ENCODE measurements at regions not wholly inside any gene's neighbourhood (a gene's known extent, or its start where the extent isn't known, plus 50 kb on each side); places are given as distances from the start of the nearest gene placed in this dataset.
"Not testable (repeated sequence)": the region's sequence is repeated elsewhere in the genome, so short reads cannot be mapped to it uniquely, and the experiment has no call there.

DNA sequence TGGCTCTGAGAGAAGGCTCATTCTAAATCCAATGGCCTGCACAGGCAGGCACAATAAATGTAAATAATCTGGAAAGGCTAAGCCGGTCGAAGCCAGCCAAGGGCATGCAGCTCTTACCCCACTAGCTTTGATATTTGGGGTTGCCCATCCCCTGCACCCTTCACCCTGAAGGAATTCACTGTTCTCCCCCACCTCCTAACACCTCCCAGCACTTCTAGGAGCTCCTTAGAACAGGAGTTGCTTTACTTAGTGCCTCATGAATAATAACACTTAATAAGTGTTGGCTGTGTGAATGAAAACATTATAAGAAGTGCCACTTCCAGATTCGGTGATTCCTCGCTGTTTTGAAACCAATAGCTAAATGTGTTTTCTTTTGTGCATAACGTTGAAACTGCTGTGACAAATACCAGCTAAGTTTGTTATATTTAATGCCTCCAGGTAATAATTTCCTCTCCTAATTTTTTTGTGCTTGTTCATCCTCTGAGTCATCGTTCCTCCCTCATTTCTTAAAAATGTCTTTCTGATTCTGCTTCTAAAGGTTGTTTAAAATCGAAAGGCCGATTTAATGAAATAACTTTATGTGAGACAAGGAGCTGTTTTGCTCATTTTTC is 458.8 kb downstream of the METTL4 start:
- no peak for DNase-seq (ENCODE audit: low spot score)

GRCh38 chr18:2114289-2114688 is 457.0 kb downstream of the METTL4 start:
- DNase-seq (ENCODE audit: low spot score): no peak

DNA sequence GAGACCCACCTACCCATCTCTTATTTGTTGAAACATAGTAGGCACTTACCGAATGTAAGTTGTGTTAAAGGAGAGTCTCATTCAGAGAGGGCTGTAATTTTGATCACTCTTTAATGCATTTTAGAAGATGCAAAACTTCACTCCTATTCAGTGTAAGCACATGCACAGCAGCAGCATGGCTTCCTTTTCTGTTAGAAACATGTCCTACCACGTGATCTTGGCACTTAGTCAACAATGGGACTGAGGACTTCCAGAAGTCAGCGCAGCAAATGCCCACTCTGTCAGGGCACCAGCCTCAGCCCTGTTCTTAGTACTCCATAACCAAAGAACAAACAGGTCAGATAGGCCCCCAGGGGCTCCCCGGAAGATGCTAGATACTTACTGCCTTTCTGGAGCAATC is 456.5 kb downstream of the METTL4 start:
- no peak for DNase-seq (ENCODE audit: low spot score)

DNA sequence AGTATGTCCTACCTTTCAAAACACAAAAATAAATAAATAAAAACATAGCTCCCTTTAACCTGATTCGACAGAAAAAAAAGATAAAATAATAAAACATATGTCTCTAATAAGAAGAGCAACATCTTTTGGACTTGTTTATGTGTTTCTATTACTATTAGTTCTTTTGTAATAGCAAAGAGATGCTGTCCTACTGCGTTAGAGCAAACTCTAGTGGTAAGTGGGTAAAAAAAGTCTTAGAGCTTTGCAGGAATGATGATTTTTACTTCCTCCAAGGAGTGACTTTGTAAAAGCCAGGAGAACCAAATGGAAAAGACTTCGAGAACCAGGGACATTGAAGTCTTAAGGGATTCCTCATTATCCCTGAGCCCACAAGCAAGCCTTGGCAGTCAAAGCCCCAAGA is 450.1 kb downstream of the METTL4 start:
- DNase-seq (ENCODE audit: low spot score): no peak

GRCh38 chr18:2123077-2123476 is 448.2 kb downstream of the METTL4 start:
- DNase-seq (ENCODE audit: low spot score): no peak

- DNase-seq (ENCODE audit: low spot score): no peak
Observed at GRCh38 chr18:2134364-2134763, 436.9 kb downstream of the METTL4 start.

GRCh38 chr18:2135309-2135708 is 436.0 kb downstream of the METTL4 start:
- no peak for DNase-seq (ENCODE audit: low spot score)

GRCh38 chr18:2138552-2138951 is 432.8 kb downstream of the METTL4 start:
- DNase-seq (ENCODE audit: low spot score): no peak

DNA sequence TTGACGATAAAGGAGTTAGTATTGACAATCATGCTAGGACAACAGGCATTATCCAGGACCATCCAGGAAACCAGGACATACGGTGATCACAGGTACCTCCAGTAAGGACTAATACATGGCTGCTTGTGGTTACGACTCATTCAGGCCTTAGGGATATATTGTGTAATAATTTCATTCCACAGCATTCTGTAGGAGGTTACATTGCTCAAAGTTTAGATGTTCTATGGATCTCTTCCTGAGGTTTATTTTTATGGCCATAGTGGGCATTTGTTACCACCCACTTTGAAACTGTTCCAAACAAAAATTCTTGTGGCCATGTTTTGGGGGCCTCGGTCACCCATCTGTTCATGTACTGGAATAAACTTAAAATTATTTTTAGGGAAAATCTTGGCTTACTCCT is 431.6 kb downstream of the METTL4 start:
- no peak for DNase-seq (ENCODE audit: low spot score)

DNA sequence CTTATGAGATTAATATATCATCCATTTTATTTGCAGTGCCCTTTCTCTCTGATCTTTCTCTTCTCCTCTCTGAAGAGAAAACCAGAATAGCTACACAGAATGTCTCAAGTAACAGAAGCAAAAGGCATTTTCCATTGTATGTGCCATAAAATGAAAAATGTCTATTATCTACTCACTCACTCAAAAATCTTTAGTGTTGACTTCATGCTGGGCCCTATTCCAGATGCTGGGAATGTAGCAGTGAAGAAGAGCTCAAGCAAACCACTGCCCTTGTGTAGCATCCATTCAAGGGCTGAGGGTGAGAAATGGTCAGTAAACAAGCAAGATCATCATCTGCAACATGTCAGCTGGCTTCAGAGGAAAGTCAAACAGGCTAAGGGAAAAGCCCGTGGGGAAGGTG is 427.7 kb downstream of the METTL4 start:
- DNase-seq (ENCODE audit: low spot score): no peak

- no peak for DNase-seq (ENCODE audit: low spot score)
Observed at GRCh38 chr18:2144811-2145210, 426.5 kb downstream of the METTL4 start.

- DNase-seq (ENCODE audit: low spot score): no peak
Observed at GRCh38 chr18:2146092-2146491, 425.2 kb downstream of the METTL4 start.

DNA sequence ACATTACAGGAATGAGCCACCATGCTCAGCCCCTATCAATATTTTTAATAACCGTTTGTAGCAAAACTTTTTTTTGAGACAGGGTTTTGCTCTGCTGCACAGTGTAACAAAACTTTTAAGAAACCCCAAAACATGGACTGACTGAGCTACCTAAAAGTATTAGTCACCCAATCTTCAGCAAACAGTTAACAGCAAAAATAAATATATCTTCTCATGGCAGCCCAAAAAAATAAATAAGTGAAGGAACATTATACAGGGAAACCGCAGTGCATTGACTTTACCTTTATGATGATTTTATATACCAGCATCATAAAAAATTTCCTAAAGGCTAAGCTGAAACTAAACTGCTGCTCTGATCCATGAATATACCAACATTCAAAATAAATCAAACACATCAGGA is 424.6 kb downstream of the METTL4 start:
- DNase-seq (ENCODE audit: low spot score): no peak

DNA sequence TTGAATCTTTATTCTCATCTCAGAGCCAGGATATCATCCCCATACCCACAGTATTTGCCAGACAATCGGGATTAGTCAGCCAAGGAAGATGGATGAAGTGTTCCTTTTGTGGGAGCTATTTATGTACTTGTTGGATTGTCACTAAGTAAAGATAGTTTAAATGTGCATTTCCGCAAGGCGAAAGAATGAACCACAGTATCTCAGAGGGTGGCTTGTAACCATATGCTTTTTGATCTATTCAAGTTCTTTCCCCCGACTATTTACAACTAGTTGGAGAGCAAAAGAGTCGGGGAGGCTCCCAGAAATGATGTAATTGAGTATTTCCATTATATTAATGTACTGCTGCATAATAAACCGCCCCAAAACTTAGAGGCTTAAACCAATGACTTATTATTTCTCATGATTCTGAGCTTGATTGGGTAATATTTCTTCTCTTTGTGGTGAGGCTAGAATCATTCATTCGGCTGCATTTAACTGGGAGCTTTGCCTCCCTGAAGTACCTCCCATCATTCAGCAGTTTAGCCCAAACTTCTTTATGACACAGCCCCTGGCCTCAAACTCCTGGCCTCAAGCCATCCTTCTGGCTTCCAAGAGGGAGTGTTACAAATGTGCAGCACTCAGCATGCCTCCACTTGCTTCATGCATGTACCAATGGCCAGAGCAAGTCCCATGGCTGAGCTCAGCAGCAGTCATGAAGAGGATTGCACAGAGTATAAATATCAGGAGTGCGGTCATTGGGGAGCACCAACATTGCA is 423.7 kb downstream of the METTL4 start:
- DNase-seq (ENCODE audit: low spot score): no peak

DNA sequence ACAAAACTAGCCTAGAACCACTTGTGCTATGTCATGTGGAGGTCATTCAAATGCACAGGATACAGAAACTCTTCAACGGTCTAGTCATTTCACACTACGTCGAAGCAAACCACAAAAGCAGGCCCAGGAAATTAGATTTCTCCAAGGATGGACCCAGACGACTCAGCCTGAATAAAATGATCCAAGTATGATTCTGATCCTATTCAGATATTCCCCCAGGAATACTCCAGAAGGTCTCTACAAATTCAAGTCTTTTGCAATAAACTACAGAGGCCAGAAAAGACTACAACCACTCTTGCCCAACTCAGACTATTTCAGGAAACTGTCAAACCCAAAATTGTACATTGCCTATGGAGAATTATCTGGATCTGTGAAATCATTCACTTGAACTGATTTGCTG is 422.5 kb downstream of the METTL4 start:
- DNase-seq (ENCODE audit: low spot score): no peak

- DNase-seq (ENCODE audit: low spot score): no peak
Observed at GRCh38 chr18:2150566-2150965, 420.7 kb downstream of the METTL4 start.

GRCh38 chr18:2154278-2154677 is 417.0 kb downstream of the METTL4 start:
- no peak for DNase-seq (ENCODE audit: low spot score)

DNA sequence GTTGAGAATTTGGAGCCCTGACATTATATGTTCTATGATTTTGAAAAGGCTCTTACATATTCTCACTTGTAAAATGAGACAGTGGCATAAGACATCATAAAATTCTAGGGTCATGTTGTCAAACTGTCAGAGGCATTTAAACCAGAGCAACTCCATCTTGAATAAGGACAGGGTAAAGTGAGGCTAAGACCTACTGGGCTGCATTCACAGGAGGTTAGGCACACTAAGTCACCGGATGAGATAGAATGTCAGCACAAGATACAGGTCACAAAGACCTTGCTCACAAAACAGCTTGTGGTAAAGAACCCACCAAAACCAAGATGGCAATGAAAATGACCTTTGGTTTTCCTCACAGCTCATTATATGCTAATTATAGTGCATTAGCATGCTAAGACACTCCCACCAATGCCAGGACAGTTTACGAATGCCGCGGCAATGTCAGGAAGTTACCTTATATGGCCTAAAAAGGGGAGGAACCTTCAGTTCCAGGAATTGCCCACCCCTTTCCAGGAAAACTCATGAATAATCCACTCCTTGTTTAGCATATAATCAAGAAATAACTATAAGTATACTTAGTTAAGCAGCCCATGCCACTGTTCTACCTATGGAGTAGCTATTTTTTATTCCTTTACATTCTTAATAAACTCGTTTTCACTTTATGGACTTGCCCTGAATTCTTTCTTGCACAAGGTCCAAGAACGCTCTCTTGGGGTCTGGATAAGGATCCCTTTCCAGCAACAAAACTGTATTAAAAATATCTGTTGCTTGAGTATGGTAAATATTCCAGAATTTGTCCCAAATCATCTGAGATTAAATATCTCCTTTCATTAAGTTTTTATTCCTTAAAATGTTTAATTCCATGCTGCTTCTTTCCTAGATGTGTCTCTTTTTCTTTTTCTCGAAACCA is 406.4 kb downstream of the METTL4 start:
- DNase-seq (ENCODE audit: low spot score): no peak

DNA sequence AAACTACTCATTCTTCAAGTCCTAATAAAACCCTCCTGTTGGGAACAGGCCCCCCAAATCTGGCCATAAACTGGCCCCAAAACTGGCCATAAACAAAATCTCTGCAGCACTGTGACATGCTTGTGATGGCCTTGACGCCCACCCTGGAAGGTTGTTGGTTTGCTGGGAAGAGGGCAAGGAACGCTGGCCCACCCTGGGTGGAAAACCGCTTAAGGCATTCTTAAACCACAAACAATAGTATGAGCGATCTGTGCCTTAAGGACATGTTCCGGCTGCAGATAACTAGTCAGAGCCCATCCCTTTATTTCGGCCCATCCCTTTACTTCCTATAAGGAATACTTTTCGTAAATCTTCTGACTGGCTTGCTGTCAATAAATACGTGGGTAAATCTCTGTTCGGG is 404.4 kb downstream of the METTL4 start:
- DNase-seq (ENCODE audit: low spot score): not testable (repeated sequence)

- no peak for DNase-seq (ENCODE audit: low spot score)
Observed at GRCh38 chr18:2168022-2168421, 403.3 kb downstream of the METTL4 start.

- DNase-seq (ENCODE audit: low spot score): no peak
Observed at GRCh38 chr18:2169656-2170055, 401.6 kb downstream of the METTL4 start.

- no peak for DNase-seq (ENCODE audit: low spot score)
Observed at GRCh38 chr18:2171840-2172625, 399.3 kb downstream of the METTL4 start.

All from hematopoietic multipotent progenitor cell treated with erythropoietin and hydrocortisone succinate and interleukin-3 and kit ligand, for 17 days (in vitro differentiated cells).